ENCODE measurements at regions not wholly inside any gene's neighbourhood (a gene's known extent, or its start where the extent isn't known, plus 50 kb on each side); places are given as distances from the start of the nearest gene placed in this dataset.

GRCh38 chr6:22673474-22673873 is 104.1 kb downstream of the HDGFL1 start:
- no peak for TF ChIP-seq RFX5 (IDR thresholded peaks at IDR 0.05; ENCODE audit: low read depth, low read length)
- no peak for TF ChIP-seq RAD21 (IDR thresholded peaks at IDR 0.05; ENCODE audit: low read length)
- TF ChIP-seq CTCF (conservative IDR thresholded peaks at IDR 0.05; ENCODE audit: low read depth, low read length), result no peak
- no peak for TF ChIP-seq POLR2A (IDR thresholded peaks at IDR 0.05; ENCODE audit: low read depth, low read length)
- no peak for TF ChIP-seq SMC3 (IDR thresholded peaks at IDR 0.05; ENCODE audit: low read depth, low read length)
- no peak for TF ChIP-seq CHD1 (IDR thresholded peaks at IDR 0.05; ENCODE audit: low read depth, low read length)
- TF ChIP-seq MAFK (IDR thresholded peaks at IDR 0.05; ENCODE audit: low read depth, low read length), result no peak
- no peak for TF ChIP-seq RCOR1 (IDR thresholded peaks at IDR 0.05; ENCODE audit: insufficient replicate concordance, low read length)
- no peak for TF ChIP-seq USF2 (IDR thresholded peaks at IDR 0.05; ENCODE audit: low read depth, low read length)
- TF ChIP-seq FOS (IDR thresholded peaks at IDR 0.05; ENCODE audit: low read depth, low read length), result no peak
- no peak for TF ChIP-seq MXI1 (IDR thresholded peaks at IDR 0.05; ENCODE audit: borderline replicate concordance, low read depth, low read length)
- no peak for TF ChIP-seq ELK1 (IDR thresholded peaks at IDR 0.05; ENCODE audit: borderline replicate concordance, low read depth, low read length)
- TF ChIP-seq BHLHE40 (IDR thresholded peaks at IDR 0.05; ENCODE audit: low read depth, low read length), result no peak
